GM13976 (cell line): ENCODE measurements at regions not wholly inside any gene's neighbourhood (a gene's known extent, or its start where the extent isn't known, plus 50 kb on each side); places are given as distances from the start of the nearest gene placed in this dataset.

Source experiments
- DNase-seq: peaks from one replicate; pipeline ENCODE4 v3.0.0; 2012; ENCODE audit warnings: low spot score
- in situ Hi-C: fragments of 300-500 bp; cut with MboI; formaldehyde crosslinking; loops from one replicate; pipeline ENCODE4 v1.12.0; 2022; ENCODE audit warnings: low sequenced_read_pairs, mixed read lengths, inconsistent platforms; ENCODE audit not compliant: unreplicated experiment
- TF ChIP-seq, protein P1 (sequence below): IDR thresholded peaks from 2 replicates; pipeline ENCODE4 v1.5.1; 2012; ENCODE audit warnings: borderline replicate concordance, mild to moderate bottlenecking; ENCODE audit not compliant: insufficient read depth; ENCODE audit errors: extremely low read depth, missing control alignments, control extremely low read depth

DNA sequence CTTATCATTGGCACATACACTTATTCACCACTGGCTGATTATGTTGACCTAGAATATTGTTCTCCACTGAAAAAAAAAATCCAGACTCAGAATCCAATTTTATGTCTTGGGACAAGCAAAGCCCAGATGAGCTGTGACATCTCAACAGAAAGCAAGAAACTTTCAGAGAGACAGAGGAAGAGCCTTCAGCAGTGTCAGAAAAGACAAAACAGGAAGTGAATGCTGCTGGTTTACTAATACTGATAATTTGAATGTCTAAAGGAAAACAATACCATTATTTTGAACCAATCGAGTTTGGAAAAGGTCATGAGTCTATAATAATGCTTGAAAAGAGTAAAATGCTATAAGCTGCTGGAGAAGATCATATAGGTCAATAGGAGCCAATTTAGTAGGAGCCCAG is 179.8 kb upstream of the RIMS1 start:
- no peak for DNase-seq
- in situ Hi-C loops: no loop called here
- TF ChIP-seq, protein P1, sequence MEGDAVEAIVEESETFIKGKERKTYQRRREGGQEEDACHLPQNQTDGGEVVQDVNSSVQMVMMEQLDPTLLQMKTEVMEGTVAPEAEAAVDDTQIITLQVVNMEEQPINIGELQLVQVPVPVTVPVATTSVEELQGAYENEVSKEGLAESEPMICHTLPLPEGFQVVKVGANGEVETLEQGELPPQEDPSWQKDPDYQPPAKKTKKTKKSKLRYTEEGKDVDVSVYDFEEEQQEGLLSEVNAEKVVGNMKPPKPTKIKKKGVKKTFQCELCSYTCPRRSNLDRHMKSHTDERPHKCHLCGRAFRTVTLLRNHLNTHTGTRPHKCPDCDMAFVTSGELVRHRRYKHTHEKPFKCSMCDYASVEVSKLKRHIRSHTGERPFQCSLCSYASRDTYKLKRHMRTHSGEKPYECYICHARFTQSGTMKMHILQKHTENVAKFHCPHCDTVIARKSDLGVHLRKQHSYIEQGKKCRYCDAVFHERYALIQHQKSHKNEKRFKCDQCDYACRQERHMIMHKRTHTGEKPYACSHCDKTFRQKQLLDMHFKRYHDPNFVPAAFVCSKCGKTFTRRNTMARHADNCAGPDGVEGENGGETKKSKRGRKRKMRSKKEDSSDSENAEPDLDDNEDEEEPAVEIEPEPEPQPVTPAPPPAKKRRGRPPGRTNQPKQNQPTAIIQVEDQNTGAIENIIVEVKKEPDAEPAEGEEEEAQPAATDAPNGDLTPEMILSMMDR: no peak

DNA sequence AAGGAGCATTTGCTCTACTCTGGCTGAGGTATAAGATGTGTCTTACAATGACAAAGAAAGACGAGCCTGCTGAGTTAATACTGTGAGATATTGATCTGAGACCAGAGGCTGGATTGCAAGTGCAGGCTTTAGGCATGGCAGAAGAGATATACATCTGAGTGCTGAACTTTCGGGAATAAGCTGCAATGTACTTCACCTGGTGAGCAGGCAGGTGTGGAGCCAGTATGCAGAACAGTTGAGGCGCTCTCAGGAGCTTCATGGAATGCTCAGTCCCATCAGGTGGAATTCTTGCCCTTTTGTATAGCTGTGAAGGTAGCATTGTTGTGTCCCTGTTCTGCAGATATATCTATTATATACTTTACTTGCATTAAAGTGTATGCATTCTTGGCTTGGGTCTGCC is 179.3 kb upstream of the RIMS1 start:
- DNase-seq: no peak
- TF ChIP-seq, protein P1: no peak
- in situ Hi-C loops: no loop called here

DNA sequence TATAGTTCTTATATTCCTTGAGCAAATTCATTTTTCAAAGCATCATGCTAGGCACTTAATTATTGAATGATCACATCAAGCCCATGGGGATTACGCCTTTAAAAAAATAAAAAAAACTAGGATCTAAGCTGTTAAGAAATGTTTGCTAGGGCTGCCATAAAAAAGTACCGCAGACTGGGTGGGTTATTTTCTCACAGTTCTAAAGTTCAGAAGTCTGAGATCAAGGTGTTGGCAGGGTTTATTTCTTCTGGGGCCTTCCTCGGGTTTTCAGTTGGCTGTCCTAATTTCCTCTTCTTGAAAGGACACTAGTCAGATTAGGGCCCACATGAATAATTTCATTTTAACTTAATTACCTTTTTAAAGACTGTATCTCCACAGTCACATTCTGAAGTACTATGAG is 165.6 kb upstream of the RIMS1 start:
- TF ChIP-seq, protein P1: no peak
- DNase-seq: no peak
- in situ Hi-C loops: no loop called here

DNA sequence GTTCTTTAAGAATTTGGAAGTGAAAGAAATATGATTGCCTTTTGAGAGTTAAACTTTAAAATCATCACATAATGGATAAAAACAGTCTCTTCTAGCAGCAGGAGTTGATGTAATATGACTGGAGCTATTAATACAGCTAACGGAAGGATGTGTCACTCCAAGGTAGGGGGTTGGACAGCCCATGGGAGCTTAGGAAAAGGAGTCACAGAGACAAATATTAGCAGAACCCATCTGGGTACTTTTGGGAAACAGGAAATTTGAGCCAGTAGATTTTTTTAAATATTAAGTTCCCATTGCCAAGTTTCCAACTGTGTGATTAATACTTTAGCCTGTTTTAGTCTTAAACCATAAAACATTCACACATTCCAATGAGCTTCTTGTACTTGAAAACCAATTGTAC is 164.7 kb upstream of the RIMS1 start:
- DNase-seq: no peak
- TF ChIP-seq, protein P1: no peak
- in situ Hi-C loops: no loop called here

DNA sequence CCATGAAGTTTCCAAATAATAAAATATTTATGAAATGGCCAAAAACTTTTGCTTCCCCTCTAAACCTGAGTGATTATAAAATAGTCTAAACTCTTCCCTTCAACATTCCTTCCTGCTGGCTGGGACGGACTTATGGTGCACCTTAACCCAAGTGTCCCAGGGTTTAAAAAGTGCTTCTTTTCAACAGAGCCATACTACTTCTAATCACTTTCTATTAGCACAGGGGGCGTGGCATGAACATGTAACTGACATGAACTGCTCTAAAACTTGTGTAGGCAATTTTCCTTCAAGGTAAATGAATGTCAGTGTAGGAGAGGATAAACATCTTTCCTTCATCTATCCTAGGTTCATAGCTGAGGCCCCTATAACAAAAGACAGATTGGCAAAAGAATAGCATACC is 163.6 kb upstream of the RIMS1 start:
- DNase-seq: no peak
- in situ Hi-C loops: no loop called here
- TF ChIP-seq, protein P1: no peak

DNA sequence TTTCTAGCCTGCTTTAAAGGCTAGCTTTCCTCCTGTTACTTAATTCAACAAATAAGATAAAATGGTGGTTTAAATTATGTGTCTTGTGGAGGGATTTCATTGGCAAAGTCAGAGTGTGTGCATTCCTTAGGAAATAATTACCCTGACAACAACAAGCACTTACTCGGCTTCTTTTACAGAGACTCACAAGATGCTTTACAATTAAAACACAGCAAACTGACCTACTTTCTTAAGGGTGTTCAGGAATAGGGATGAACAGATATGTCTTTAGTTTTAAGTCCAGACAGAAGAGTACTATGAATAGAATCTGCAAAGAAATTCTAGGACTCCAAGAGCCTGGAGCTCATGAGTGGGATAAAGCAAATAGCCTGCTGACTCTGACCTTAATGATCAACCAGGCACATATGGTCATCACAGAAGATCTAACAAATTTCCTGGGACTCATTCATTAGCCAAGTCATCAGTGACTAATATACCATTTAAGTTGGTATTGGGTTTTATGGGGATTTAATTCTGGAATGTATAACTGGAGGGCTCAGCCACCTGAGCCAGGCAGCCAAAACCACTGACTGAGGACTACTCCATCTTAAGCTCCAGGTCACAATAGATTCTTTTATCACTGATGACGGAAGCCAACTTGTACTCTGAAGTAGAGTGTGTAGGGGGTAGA is 161.8 kb upstream of the RIMS1 start:
- no peak for DNase-seq
- in situ Hi-C loops: no loop called here
- TF ChIP-seq, protein P1: no peak

DNA sequence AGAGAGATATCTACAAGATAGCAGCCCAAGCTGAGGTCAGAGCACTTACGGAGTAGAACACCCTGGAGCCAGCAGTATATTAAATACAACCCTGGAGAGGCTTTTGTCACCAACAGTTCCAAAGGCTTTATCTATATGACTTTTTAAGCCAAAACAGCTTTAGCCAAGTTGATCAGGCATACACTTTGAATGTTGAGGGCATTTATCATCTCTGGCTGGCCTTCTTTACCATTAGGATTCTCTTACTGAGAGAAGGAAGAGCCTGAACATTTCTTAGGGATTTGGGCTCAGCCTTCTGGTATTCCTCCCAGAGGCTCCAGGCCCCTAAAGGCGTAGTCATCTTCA is 161.3 kb upstream of the RIMS1 start:
- in situ Hi-C loops: no loop called here
- TF ChIP-seq, protein P1: no peak
- no peak for DNase-seq
